ENCODE measurements at regions not wholly inside any gene's neighbourhood (a gene's known extent, or its start where the extent isn't known, plus 50 kb on each side); places are given as distances from the start of the nearest gene placed in this dataset.

GRCh38 chr21:15273244-15273643, 208.4 kb upstream of the NRIP1 start:
- no peak for TF ChIP-seq EZH2 (IDR thresholded peaks at IDR 0.05)
- no peak for TF ChIP-seq POLR2AphosphoS5 (IDR thresholded peaks at IDR 0.05; ENCODE audit: borderline replicate concordance, low read depth, low read length)
- TF ChIP-seq FOXP2 (optimal IDR thresholded peaks at IDR 0.05; ENCODE audit: control extremely low read depth, extremely low read length, insufficient read depth) = no peak

All from SK-N-MC (cell line).